GM19372 (cell line): ENCODE measurements at regions not wholly inside any gene's neighbourhood (a gene's known extent, or its start where the extent isn't known, plus 50 kb on each side); places are given as distances from the start of the nearest gene placed in this dataset.
"Not testable (repeated sequence)": the region's sequence is repeated elsewhere in the genome, so short reads cannot be mapped to it uniquely, and the experiment has no call there.

Source experiments
- ATAC-seq: cut with Tn5 transposase; IDR thresholded peaks from one replicate; pipeline ENCODE4 v1.9.1; 2021; ENCODE audit warnings: mild to moderate bottlenecking, low read depth, moderate library complexity; ENCODE audit not compliant: unreplicated experiment

GRCh38 chr17:77528516-77529327 is 388.0 kb downstream of the SEC14L1 start:
- no peak for ATAC-seq

GRCh38 chr17:77529328-77529650 is 388.5 kb downstream of the SEC14L1 start:
- no peak for ATAC-seq

GRCh38 chr17:77530591-77530990 is 389.8 kb downstream of the SEC14L1 start:
- no peak for ATAC-seq

GRCh38 chr17:77531002-77531401 is 390.2 kb downstream of the SEC14L1 start:
- ATAC-seq, result no peak

- ATAC-seq, result no peak
These were observed 390.9 kb downstream of the SEC14L1 start for GRCh38 chr17:77531641-77532040.

GRCh38 chr17:77533697-77534096 is 392.9 kb downstream of the SEC14L1 start:
- not testable (repeated sequence) for ATAC-seq

GRCh38 chr17:77534137-77534536 is 393.4 kb downstream of the SEC14L1 start:
- ATAC-seq, result no peak

GRCh38 chr17:77535435-77535834 is 394.7 kb downstream of the SEC14L1 start:
- no peak for ATAC-seq

- no peak for ATAC-seq
These were observed 395.1 kb downstream of the SEC14L1 start for GRCh38 chr17:77535892-77536291.

- ATAC-seq, result no peak
These were observed 396.8 kb downstream of the SEC14L1 start for GRCh38 chr17:77537566-77537965.

GRCh38 chr17:77540531-77540930 is 399.8 kb downstream of the SEC14L1 start:
- ATAC-seq, result no peak

GRCh38 chr17:77540975-77541374 is 400.2 kb downstream of the SEC14L1 start:
- ATAC-seq, result no peak

- ATAC-seq, result no peak
These were observed 401.2 kb downstream of the SEC14L1 start for GRCh38 chr17:77542011-77542410.

- no peak for ATAC-seq
These were observed 402.1 kb downstream of the SEC14L1 start for GRCh38 chr17:77542551-77543490.

- no peak for ATAC-seq
These were observed 403.0 kb downstream of the SEC14L1 start for GRCh38 chr17:77543801-77544200.

- no peak for ATAC-seq
These were observed 403.8 kb downstream of the SEC14L1 start for GRCh38 chr17:77544347-77545110.

GRCh38 chr17:77546772-77547241 is 406.0 kb downstream of the SEC14L1 start:
- ATAC-seq, result no peak

GRCh38 chr17:77548967-77549366 is 408.2 kb downstream of the SEC14L1 start:
- no peak for ATAC-seq

- no peak for ATAC-seq
These were observed 408.7 kb upstream of the TNRC6C start for GRCh38 chr17:77549726-77550366.

- no peak for ATAC-seq
These were observed 404.9 kb upstream of the TNRC6C start for GRCh38 chr17:77553459-77554066.
